ENCODE measurements at regions not wholly inside any gene's neighbourhood (a gene's known extent, or its start where the extent isn't known, plus 50 kb on each side); places are given as distances from the start of the nearest gene placed in this dataset.

GRCh38 chr14:97946240-97946639, 1149.1 kb downstream of the VRK1 start:
- no peak overlapping the region for H3K4me3 ChIP-seq (ENCODE audit: low read depth, low read length)
- H3K36me3 ChIP-seq (ENCODE audit: control insufficient read depth in 2 of 2, insufficient read depth in 1 of 2, low read length in 2 of 2), result no peaks in the 10 kb centered on the region
- no peak for TF ChIP-seq ZIC2 (tag by site-specific recombination; IDR thresholded peaks at IDR 0.05)
- no peak for TF ChIP-seq ZNF488 (tag by site-specific recombination; IDR thresholded peaks at IDR 0.05)
- TF ChIP-seq ZNF423 (tag by site-specific recombination; IDR thresholded peaks at IDR 0.05), result no peak
- no peak for TF ChIP-seq ZNF830 (tag by site-specific recombination; IDR thresholded peaks at IDR 0.05; ENCODE audit: low read depth)
- H3K4me1 ChIP-seq (ENCODE audit: control insufficient read depth, insufficient read depth, low read length), result no peaks in the 10 kb centered on the region
- no peaks in the 10 kb centered on the region for H3K9me3 ChIP-seq (ENCODE audit: control insufficient read depth, insufficient read depth, low read depth, low read length)
- H3K27ac ChIP-seq (ENCODE audit: extremely low read depth, low read depth, low read length), result no peak overlapping the region
- POLR2A ChIA-PET, result no interaction called here
- CTCF ChIA-PET, result no interaction called here

- no peak overlapping the region for H3K27ac ChIP-seq (ENCODE audit: extremely low read depth, low read depth, low read length)
- no peaks in the 10 kb centered on the region for H3K36me3 ChIP-seq (ENCODE audit: control insufficient read depth in 2 of 2, insufficient read depth in 1 of 2, low read length in 2 of 2)
- no peaks in the 10 kb centered on the region for H3K4me1 ChIP-seq (ENCODE audit: control insufficient read depth, insufficient read depth, low read length)
- ChIA-PET POLR2A (no interaction called here), CTCF (no interaction called here)
- H3K4me3 ChIP-seq (ENCODE audit: low read depth, low read length), result no peak overlapping the region
- no peaks in the 10 kb centered on the region for H3K9me3 ChIP-seq (ENCODE audit: control insufficient read depth, insufficient read depth, low read depth, low read length)
- TF ChIP-seq ZNF701 (tag by site-specific recombination; IDR thresholded peaks at IDR 0.05) (no peak), ZXDB (tag by site-specific recombination; IDR thresholded peaks at IDR 0.05) (no peak), ZSCAN16 (tag by site-specific recombination; IDR thresholded peaks at IDR 0.05) (no peak), SP2 (tag by site-specific recombination; IDR thresholded peaks at IDR 0.05) (no peak), KLF10 (tag by site-specific recombination; IDR thresholded peaks at IDR 0.05) (no peak), ZNF366 (tag by site-specific recombination; conservative IDR thresholded peaks at IDR 0.05) (no peak), ZBTB48 (tag by site-specific recombination; IDR thresholded peaks at IDR 0.05) (no peak)
Observed at GRCh38 chr14:97946641-97947040, 1149.5 kb downstream of the VRK1 start.

- no peak overlapping the region for H3K27ac ChIP-seq (ENCODE audit: extremely low read depth, low read depth, low read length)
- POLR2A ChIA-PET, result no interaction called here
- CTCF ChIA-PET, result no interaction called here
- no peak overlapping the region for H3K4me3 ChIP-seq (ENCODE audit: low read depth, low read length)
- H3K9me3 ChIP-seq (ENCODE audit: control insufficient read depth, insufficient read depth, low read depth, low read length), result no peaks in the 10 kb centered on the region
- no peak for TF ChIP-seq ZNF341 (tag by site-specific recombination; IDR thresholded peaks at IDR 0.05; ENCODE audit: low read depth)
- TF ChIP-seq BCL11B (tag by site-specific recombination; IDR thresholded peaks at IDR 0.05; ENCODE audit: low read depth), result no peak
- no peak for TF ChIP-seq ZNF785 (tag by site-specific recombination; IDR thresholded peaks at IDR 0.05)
- no peaks in the 10 kb centered on the region for H3K36me3 ChIP-seq (ENCODE audit: control insufficient read depth in 2 of 2, insufficient read depth in 1 of 2, low read length in 2 of 2)
- H3K4me1 ChIP-seq (ENCODE audit: control insufficient read depth, insufficient read depth, low read length), result no peaks in the 10 kb centered on the region
Observed at GRCh38 chr14:97948841-97949240, 1151.7 kb downstream of the VRK1 start.

- no peak overlapping the region for H3K27ac ChIP-seq (ENCODE audit: extremely low read depth, low read depth, low read length)
- ChIA-PET POLR2A (no interaction called here), CTCF (no interaction called here)
- H3K4me1 ChIP-seq (ENCODE audit: control insufficient read depth, insufficient read depth, low read length), result no peaks in the 10 kb centered on the region
- TF ChIP-seq ZSCAN23 (tag by site-specific recombination; IDR thresholded peaks at IDR 0.05) (no peak), KLF8 (tag by site-specific recombination; IDR thresholded peaks at IDR 0.05) (no peak), ZBTB6 (tag by site-specific recombination; IDR thresholded peaks at IDR 0.05) (no peak), HOXD13 (CRISPR knock-in tag; IDR thresholded peaks at IDR 0.05; ENCODE audit: borderline replicate concordance) (no peak), ZNF214 (tag by site-specific recombination; IDR thresholded peaks at IDR 0.05; ENCODE audit: borderline replicate concordance) (no peak), TSHZ1 (tag by site-specific recombination; IDR thresholded peaks at IDR 0.05; ENCODE audit: borderline replicate concordance) (no peak), ZXDB (tag by site-specific recombination; IDR thresholded peaks at IDR 0.05) (no peak), ZNF670 (tag by site-specific recombination; IDR thresholded peaks at IDR 0.05; ENCODE audit: low read depth) (no peak), KLF10 (tag by site-specific recombination; IDR thresholded peaks at IDR 0.05) (no peak), ZNF830 (tag by site-specific recombination; IDR thresholded peaks at IDR 0.05; ENCODE audit: low read depth) (no peak), ZNF133 (tag by site-specific recombination; IDR thresholded peaks at IDR 0.05) (no peak), MZF1 (tag by site-specific recombination; IDR thresholded peaks at IDR 0.05; ENCODE audit: borderline replicate concordance) (no peak), ZNF76 (tag by site-specific recombination; IDR thresholded peaks at IDR 0.05; ENCODE audit: borderline replicate concordance, low read depth) (no peak)
- H3K4me3 ChIP-seq (ENCODE audit: low read depth, low read length), result no peak overlapping the region
- H3K36me3 ChIP-seq (ENCODE audit: control insufficient read depth in 2 of 2, insufficient read depth in 1 of 2, low read length in 2 of 2), result no peaks in the 10 kb centered on the region
- H3K9me3 ChIP-seq (ENCODE audit: control insufficient read depth, insufficient read depth, low read depth, low read length), result no peaks in the 10 kb centered on the region
Observed at GRCh38 chr14:97956581-97957340, 1159.6 kb downstream of the VRK1 start.
